ENCODE measurements at regions not wholly inside any gene's neighbourhood (a gene's known extent, or its start where the extent isn't known, plus 50 kb on each side); places are given as distances from the start of the nearest gene placed in this dataset.
"Not testable (repeated sequence)": the region's sequence is repeated elsewhere in the genome, so short reads cannot be mapped to it uniquely, and the experiment has no call there.

DNA sequence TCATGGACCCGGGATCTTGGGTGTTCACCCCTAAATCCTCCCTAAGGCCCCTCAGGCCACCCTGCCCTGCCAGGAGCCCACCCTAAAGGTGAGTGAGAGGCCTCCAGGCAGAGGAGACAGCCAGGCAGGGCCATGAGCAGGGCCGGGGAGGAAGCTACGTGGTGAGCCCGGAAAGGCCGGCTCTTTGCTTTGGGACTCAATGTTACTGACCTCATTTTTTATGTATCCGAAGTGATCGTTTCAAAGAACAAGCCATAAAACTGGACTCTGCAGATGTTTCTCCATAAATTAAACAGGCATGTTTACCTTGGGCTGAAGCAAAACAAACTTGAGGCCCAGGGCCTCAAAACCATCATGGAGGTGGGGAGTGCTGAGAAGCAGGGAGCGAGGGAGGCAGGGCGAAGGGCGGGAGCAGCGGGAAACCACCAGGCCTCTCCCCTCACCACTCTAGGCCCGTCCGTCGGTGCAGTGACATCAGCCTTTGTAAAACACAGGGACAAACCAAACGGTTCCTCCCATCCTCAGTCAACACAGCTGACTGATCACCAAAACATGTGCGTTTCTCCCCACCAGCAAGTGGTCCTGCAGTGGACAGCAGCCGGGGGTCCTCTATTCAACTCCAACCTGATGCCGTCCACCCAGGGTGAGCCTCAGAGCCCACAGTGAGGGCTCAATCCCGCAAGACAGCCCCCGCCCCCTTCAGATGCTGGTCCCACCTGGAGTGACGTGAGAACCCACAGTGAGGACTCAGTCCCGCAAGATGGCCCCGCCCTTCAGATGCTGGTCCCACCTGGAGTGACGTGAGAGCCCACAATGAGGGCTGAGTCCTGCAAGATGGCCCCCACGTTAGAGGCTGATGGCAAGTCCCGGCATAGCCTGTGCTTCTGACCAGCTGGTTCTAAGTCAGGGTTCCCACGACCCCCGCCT, 102.9 kb upstream of the LRPAP1 start:
- TF ChIP-seq, protein P1, sequence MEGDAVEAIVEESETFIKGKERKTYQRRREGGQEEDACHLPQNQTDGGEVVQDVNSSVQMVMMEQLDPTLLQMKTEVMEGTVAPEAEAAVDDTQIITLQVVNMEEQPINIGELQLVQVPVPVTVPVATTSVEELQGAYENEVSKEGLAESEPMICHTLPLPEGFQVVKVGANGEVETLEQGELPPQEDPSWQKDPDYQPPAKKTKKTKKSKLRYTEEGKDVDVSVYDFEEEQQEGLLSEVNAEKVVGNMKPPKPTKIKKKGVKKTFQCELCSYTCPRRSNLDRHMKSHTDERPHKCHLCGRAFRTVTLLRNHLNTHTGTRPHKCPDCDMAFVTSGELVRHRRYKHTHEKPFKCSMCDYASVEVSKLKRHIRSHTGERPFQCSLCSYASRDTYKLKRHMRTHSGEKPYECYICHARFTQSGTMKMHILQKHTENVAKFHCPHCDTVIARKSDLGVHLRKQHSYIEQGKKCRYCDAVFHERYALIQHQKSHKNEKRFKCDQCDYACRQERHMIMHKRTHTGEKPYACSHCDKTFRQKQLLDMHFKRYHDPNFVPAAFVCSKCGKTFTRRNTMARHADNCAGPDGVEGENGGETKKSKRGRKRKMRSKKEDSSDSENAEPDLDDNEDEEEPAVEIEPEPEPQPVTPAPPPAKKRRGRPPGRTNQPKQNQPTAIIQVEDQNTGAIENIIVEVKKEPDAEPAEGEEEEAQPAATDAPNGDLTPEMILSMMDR (IDR thresholded peaks at IDR 0.05; ENCODE audit: unreplicated experiment), result no peak
- no peak overlapping the region for H3K4me3 Mint-ChIP-seq (ENCODE audit: low read depth)
- no peaks in the 10 kb centered on the region for H3K36me3 Mint-ChIP-seq (ENCODE audit: insufficient read depth)
- H3K27me3 Mint-ChIP-seq, result peaks cover 15% of the 10 kb centered on the region
- no peak overlapping the region for H3K27ac Mint-ChIP-seq
- no peak for DNase-seq (ENCODE audit: low spot score, unreplicated experiment)
- peaks cover 4% of the 10 kb centered on the region for H3K4me1 Mint-ChIP-seq (ENCODE audit: low read depth)
- H3K9me3 Mint-ChIP-seq (ENCODE audit: low read depth), result peaks cover 8% of the 10 kb centered on the region

DNA sequence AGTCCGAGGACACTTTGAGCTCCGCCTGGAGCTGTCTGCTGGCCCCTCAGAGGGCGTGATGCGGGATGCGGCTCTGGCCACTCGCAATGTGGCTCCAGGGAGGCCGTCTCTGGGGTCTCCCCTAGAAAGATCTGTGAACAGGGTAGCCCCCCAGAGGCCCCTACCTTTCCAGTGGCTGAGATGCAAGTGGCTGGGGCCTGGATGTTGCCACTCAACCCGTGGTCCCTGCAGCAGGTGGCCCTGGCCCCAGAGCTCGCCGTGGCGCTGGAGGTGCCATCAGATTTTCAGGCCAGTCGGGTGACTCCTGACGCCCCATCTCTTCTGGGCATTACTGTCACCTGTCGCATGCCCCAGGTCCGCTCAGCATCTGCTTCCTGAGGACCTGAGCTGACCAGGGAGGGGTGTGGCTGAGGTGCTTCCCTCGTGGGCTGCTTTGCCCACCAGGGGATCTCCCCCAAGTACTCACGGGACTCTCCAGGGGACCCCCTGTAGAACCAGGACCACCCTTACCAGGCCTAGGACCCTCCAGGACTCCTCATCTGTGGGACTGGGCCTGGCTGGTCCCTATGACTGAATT, 102.1 kb upstream of the LRPAP1 start:
- H3K27ac Mint-ChIP-seq, result no peak overlapping the region
- no peaks in the 10 kb centered on the region for H3K36me3 Mint-ChIP-seq (ENCODE audit: insufficient read depth)
- H3K27me3 Mint-ChIP-seq, result peaks cover 10% of the 10 kb centered on the region
- no peak for DNase-seq (ENCODE audit: low spot score, unreplicated experiment)
- peaks cover 4% of the 10 kb centered on the region for H3K4me1 Mint-ChIP-seq (ENCODE audit: low read depth)
- H3K4me3 Mint-ChIP-seq (ENCODE audit: low read depth), result no peak overlapping the region
- H3K9me3 Mint-ChIP-seq (ENCODE audit: low read depth), result peaks cover 8% of the 10 kb centered on the region
- TF ChIP-seq, protein P1 (IDR thresholded peaks at IDR 0.05; ENCODE audit: unreplicated experiment), result no peak

DNA sequence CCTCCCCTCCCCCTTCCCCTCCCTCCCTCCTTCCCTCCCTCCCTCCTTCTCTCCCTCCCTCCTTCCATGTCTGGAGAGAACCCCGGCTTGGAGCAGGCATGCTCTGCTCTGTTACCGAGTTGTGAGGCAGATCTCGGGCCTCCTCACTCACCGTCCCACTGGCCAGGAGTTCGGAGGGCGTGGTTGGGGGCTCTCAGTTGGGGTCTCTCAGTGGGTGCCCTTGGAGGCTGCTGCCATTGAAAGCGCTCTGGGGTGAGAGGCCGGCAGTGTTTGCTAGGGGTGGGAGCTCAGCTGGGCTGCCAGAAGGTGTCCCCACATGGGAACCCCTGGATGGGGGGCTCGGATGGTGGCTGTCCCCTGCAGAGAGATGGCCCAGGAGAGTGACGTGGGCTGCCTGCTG, 101.1 kb upstream of the LRPAP1 start:
- H3K36me3 Mint-ChIP-seq (ENCODE audit: insufficient read depth); H3K4me1 Mint-ChIP-seq (ENCODE audit: low read depth); H3K27me3 Mint-ChIP-seq; H3K4me3 Mint-ChIP-seq (ENCODE audit: low read depth); H3K27ac Mint-ChIP-seq; DNase-seq (ENCODE audit: low spot score, unreplicated experiment); H3K9me3 Mint-ChIP-seq (ENCODE audit: low read depth): not testable (repeated sequence)

DNA sequence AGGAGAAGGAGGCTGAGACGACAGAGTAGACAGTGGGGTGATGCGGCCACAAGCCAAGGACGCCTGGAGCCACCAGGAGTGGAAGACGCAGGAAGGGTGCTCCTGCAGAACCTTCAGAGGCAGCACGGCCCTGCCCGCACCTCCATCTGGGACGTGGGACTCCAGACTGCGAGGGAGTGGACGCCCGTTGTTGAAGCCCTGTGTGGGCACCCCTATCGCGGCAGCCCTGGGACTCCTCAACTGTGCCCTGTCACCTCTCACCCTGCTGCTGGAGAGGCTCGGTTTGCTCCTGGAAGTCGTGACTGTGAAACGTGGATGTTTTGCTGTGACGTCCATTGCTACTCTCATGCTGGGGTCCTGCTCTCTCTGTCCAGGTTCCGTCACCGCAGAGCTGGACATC, 100.6 kb upstream of the LRPAP1 start:
- not testable (repeated sequence) for H3K4me1 Mint-ChIP-seq (ENCODE audit: low read depth); H3K27ac Mint-ChIP-seq

DNA sequence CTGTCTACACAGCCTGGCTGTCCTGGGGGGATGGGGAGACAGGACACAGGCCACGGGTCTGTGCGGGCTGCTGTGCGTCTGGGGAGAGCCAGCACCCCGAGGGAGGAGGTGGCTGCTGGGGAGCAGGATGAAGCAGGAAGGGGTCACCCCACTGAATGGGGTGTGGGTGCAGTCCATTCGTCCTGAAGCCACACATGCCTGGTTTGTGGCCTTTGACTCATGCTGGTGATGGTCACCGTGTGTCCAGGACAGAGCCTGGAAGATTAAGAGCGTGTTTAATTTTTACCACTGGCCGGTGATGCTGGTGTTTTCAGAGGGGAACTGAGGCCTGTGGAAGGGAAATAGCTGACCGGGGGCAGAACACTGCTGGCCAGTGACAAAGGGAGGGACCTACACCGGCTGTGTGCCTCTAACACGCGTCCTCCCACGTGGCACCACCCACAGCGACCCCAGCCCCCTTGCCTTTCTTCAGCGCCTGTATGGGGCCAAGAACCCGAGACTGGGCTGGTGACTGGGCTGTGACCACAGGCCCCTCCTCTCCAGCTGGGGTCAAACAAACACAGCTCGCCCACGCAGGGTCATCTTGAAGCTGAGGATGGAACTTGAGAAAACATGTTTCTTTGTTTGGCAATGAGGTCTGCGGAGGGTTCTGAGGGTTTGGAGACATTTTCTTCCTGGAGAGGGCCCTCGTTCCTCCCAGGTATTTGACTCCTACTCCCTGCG, 99.5 kb upstream of the LRPAP1 start:
- not testable (repeated sequence) for H3K4me1 Mint-ChIP-seq (ENCODE audit: low read depth); H3K9me3 Mint-ChIP-seq (ENCODE audit: low read depth); H3K27me3 Mint-ChIP-seq; H3K4me3 Mint-ChIP-seq (ENCODE audit: low read depth); DNase-seq (ENCODE audit: low spot score, unreplicated experiment); H3K36me3 Mint-ChIP-seq (ENCODE audit: insufficient read depth)
- peak overlapping the region; percentile 76 for H3K27ac Mint-ChIP-seq

More for the DNA sequence above, 100.6 kb upstream of the LRPAP1 start:
- H3K36me3 Mint-ChIP-seq (ENCODE audit: insufficient read depth); H3K9me3 Mint-ChIP-seq (ENCODE audit: low read depth); H3K4me3 Mint-ChIP-seq (ENCODE audit: low read depth); H3K27me3 Mint-ChIP-seq; DNase-seq (ENCODE audit: low spot score, unreplicated experiment): not testable (repeated sequence)

DNA sequence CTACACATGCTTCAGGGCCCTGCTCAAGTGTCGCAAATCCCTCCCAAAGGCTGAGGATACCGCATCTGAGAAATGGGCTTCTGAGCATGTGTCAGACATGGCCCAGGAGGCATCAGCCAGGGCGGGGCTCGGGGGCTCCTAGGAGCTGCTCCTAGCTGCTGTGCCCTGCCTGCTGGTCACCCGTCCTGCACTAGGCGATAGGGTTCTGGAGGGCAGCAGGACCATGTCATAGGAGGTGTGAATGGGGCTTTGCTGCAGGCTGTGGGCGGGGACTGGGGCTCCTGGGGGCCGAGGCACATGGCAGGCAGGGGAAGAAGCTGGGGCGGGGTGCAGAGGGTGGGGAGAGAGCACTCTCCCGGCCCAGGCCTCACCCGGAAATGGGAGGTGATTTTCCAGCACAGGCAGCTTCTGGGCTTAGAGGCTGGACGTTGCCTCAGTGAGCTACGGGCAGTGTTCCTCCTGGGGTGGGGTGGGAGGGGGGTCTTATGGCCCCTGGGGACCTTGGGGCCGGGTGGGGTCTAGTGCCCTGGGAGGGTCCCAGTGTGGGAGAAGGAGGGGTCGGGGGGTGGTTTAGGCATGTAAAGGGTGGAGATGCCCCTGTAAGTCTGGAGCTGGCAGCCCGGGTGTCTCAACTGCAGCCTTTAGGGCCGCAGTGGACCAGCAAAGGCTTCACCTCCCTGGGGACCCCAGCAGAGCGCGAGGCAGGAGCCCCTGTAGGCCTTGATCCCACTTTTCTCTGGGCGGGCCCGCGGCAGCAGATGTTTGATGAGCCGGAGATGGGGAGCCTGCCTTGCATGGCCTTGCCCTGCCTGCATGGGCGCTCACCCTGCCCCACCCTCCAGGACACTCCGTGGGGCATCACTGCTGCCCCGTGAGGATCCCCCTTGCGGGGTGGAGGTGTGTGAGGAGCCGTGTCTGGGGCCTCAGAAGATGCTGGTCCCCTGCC, 98.6 kb upstream of the LRPAP1 start:
- TF ChIP-seq, protein P1 (IDR thresholded peaks at IDR 0.05; ENCODE audit: unreplicated experiment), result no peak
- Mint-ChIP-seq H3K4me3 (ENCODE audit: low read depth) (no peak overlapping the region), H3K27me3 (no peaks in the 10 kb centered on the region), H3K4me1 (ENCODE audit: low read depth) (peaks cover 3% of the 10 kb centered on the region), H3K9me3 (ENCODE audit: low read depth) (no peaks in the 10 kb centered on the region), H3K27ac (no peak overlapping the region), H3K36me3 (ENCODE audit: insufficient read depth) (no peaks in the 10 kb centered on the region)
- no peak for DNase-seq (ENCODE audit: low spot score, unreplicated experiment)

Measured in progenitor cell of endocrine pancreas (in vitro differentiated cells).